GM23248 (cell line): ENCODE measurements at regions not wholly inside any gene's neighbourhood (a gene's known extent, or its start where the extent isn't known, plus 50 kb on each side); places are given as distances from the start of the nearest gene placed in this dataset.

Source experiments
- DNase-seq: peaks from one replicate; pipeline ENCODE4 v3.0.0-alpha.2; 2015
- H2AFZ ChIP-seq: fragments of 200-600 bp; sonication (generic); 2 replicates; pipeline ENCODE4 v1.6.1; 2016; ENCODE audit warnings: antibody characterized with exemption
- H3F3A ChIP-seq: fragments of 200-600 bp; sonication (generic); 2 replicates; pipeline ENCODE4 v1.6.1; 2016; ENCODE audit warnings: mild to moderate bottlenecking, antibody characterized with exemption, mixed run types; ENCODE audit not compliant: insufficient read depth
- H3K27ac ChIP-seq: fragments of 200-600 bp; sonication (generic); 2 replicates; pipeline ENCODE4 v1.5.1; 2016; ENCODE audit warnings: mild to moderate bottlenecking
- H3K27me3 ChIP-seq: fragments of 200-600 bp; sonication (generic); replicated peaks from 2 replicates; pipeline ENCODE4 v1.6.1; 2016; ENCODE audit warnings: mild to moderate bottlenecking; ENCODE audit not compliant: insufficient read depth
- H3K36me3 ChIP-seq: fragments of 200-600 bp; sonication (generic); 2 replicates; pipeline ENCODE4 v1.6.1; 2016; ENCODE audit warnings: low read depth, mild to moderate bottlenecking
- H3K4me1 ChIP-seq: fragments of 200-600 bp; sonication (generic); 2 replicates; pipeline ENCODE4 v1.6.1; 2016; ENCODE audit warnings: mild to moderate bottlenecking; ENCODE audit not compliant: insufficient read depth
- H3K4me2 ChIP-seq: fragments of 200-600 bp; sonication (generic); one replicate; pipeline ENCODE4 v1.6.1; 2016; ENCODE audit warnings: mild to moderate bottlenecking; ENCODE audit not compliant: unreplicated experiment
- H3K4me3 ChIP-seq: fragments of 200-600 bp; sonication (generic); 2 replicates; pipeline ENCODE4 v1.5.1; 2016; ENCODE audit warnings: mild to moderate bottlenecking
- H3K79me2 ChIP-seq: fragments of 200-600 bp; sonication (generic); 2 replicates; pipeline ENCODE4 v1.6.1; 2016; ENCODE audit warnings: mild to moderate bottlenecking; ENCODE audit not compliant: insufficient read depth
- H3K9ac ChIP-seq: fragments of 200-600 bp; sonication (generic); 2 replicates; pipeline ENCODE4 v1.6.1; 2016; ENCODE audit warnings: mild to moderate bottlenecking
- H3K9me2 ChIP-seq: fragments of 200-600 bp; sonication (generic); 2 replicates; pipeline ENCODE4 v1.6.1; 2016; ENCODE audit warnings: mixed run types, mild to moderate bottlenecking, moderate library complexity; ENCODE audit not compliant: insufficient read depth
- H3K9me3 ChIP-seq: fragments of 200-600 bp; sonication (generic); one replicate; pipeline ENCODE4 v1.6.1; 2017; ENCODE audit warnings: low read depth
- H4K20me1 ChIP-seq: fragments of 200-600 bp; sonication (generic); 2 replicates; pipeline ENCODE4 v1.6.0; 2016; ENCODE audit not compliant: insufficient read depth
- EZH2 ChIP-seq: fragments of 200-600 bp; sonication (generic); IDR thresholded peaks from 2 replicates; pipeline ENCODE4 v1.6.1; 2018; ENCODE audit warnings: antibody characterized with exemption, mild to moderate bottlenecking; ENCODE audit not compliant: insufficient read depth, poor library complexity, severe bottlenecking
- EZH2phosphoT487 ChIP-seq: fragments of 200-600 bp; sonication (generic); IDR thresholded peaks from 2 replicates; pipeline ENCODE4 v1.6.1; 2018; ENCODE audit warnings: antibody characterized with exemption, moderate library complexity, mild to moderate bottlenecking, low read depth; ENCODE audit not compliant: insufficient read depth
- WGBS, 2 experiments: methylation state at CpG; one replicate each; pipeline ENCODE4 v1.1.6; 2015 to 2017; ENCODE audit warnings: low lambda C conversion rate in 2 of 2, low coverage in 1 of 2; ENCODE audit errors: missing lambda C conversion rate in 2 of 2; 5-methylcytosine and 5-hydroxymethylcytosine counted together
- in situ Hi-C: fragments of 300-500 bp; cut with MboI; formaldehyde crosslinking; loops from 2 replicates; pipeline ENCODE4 v1.15.0; 2020

DNA sequence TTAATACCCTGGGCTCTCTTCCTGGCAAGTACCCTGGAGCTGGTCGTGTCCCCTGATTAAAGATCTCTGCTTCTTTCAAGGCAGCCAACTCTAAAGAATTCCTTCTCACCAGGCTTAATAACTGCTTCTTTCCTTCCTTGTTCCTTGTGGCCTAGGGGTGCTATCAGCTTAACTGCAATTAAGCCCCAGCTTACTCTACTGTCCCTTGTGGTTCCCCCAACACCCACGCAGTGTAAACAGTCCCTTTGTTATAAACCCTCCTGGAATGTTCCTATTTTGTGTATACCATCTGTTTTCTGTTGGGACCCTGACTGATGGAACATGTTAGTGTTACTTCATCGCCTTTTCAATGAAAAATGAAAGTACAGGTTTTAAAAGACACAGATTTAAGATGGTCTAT is 126.4 kb upstream of the KIRREL3 start:
- Histone ChIP-seq H3K27ac (no peak overlapping the region), H4K20me1 (no peaks in the 10 kb centered on the region), H3K36me3 (no peaks in the 10 kb centered on the region), H3K9me2 (no peaks in the 10 kb centered on the region), H2AFZ (no peak overlapping the region), H3K4me2 (no peak overlapping the region), H3K9me3 (no peaks in the 10 kb centered on the region), H3K9ac (no peak overlapping the region), H3F3A (no peaks in the 10 kb centered on the region), H3K27me3 (peaks cover 88% of the 10 kb centered on the region), H3K4me1 (no peaks in the 10 kb centered on the region), H3K4me3 (no peak overlapping the region), H3K79me2 (no peaks in the 10 kb centered on the region)
- no peak for DNase-seq
- in situ Hi-C loops = no loop called here
- WGBS, 2 experiments = 10 to 12% methylated on average over 3 of the region's 3 CpGs
- TF ChIP-seq EZH2 (no peak), EZH2phosphoT487 (no peak)

DNA sequence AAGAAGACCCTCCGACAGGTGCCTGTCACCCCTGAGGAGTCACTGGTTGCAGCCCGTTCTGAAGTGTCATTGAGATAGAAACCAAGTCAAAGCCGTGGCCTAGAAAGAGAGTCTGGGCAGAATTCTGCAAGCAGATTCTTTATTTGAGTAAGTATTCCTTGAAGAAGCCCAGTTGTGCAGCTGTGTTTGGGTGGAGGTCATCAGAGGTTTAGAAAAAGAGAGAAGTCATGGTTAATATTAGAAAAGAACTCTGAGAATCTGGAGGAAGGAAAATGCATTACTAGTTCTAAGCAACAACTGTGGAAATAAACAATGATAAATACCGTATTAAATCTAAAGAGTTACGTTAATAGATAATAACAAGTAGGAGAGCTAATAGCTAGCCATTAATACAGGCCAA is 118.8 kb upstream of the KIRREL3 start:
- no peaks in the 10 kb centered on the region for H3K9me3 ChIP-seq
- H3K36me3 ChIP-seq = no peaks in the 10 kb centered on the region
- no peak overlapping the region for H3K9ac ChIP-seq
- H3K4me3 ChIP-seq = no peak overlapping the region
- peaks cover 97% of the 10 kb centered on the region for H3K27me3 ChIP-seq
- no peaks in the 10 kb centered on the region for H3K9me2 ChIP-seq
- no peaks in the 10 kb centered on the region for H3F3A ChIP-seq
- 11 to 13% methylated on average over 5 of the region's 5 CpGs for WGBS, 2 experiments
- no peak for DNase-seq
- no peaks in the 10 kb centered on the region for H3K79me2 ChIP-seq
- TF ChIP-seq EZH2 = no peak
- TF ChIP-seq EZH2phosphoT487 = no peak
- H2AFZ ChIP-seq = no peak overlapping the region
- no peak overlapping the region for H3K27ac ChIP-seq
- H3K4me2 ChIP-seq = no peak overlapping the region
- H4K20me1 ChIP-seq = no peaks in the 10 kb centered on the region
- in situ Hi-C loops = no loop called here
- H3K4me1 ChIP-seq = no peaks in the 10 kb centered on the region

DNA sequence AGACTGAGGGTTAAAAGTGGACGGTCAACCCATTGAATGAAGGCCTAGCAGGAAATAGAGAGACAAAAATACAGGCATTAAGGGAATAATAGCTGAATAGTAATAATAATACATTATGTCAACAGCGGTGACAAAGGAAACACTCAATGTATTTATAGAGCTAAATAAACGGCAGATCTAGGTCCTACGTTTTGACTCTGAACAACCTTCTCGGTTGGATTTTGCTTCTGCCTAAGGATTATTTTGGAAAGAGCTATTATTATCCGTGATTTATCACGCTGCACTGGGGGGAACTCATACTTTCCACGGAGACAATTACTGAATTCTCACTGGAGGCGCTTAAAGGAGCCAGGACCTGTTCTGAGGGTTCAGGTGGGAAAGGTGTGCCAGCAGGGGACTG is 118.2 kb upstream of the KIRREL3 start:
- no peaks in the 10 kb centered on the region for H3K4me1 ChIP-seq
- H3K79me2 ChIP-seq = no peaks in the 10 kb centered on the region
- H4K20me1 ChIP-seq = no peaks in the 10 kb centered on the region
- 40 to 42% methylated on average over 9 of the region's 9 CpGs for WGBS, 2 experiments
- H3K36me3 ChIP-seq = no peaks in the 10 kb centered on the region
- no peak overlapping the region for H3K27ac ChIP-seq
- no peak for DNase-seq
- in situ Hi-C loops = no loop called here
- no peak for TF ChIP-seq EZH2
- no peak for TF ChIP-seq EZH2phosphoT487
- H3K4me3 ChIP-seq = no peak overlapping the region
- H3K9me2 ChIP-seq = no peaks in the 10 kb centered on the region
- no peak overlapping the region for H3K4me2 ChIP-seq
- no peak overlapping the region for H3K9ac ChIP-seq
- H3K9me3 ChIP-seq = no peaks in the 10 kb centered on the region
- H2AFZ ChIP-seq = no peak overlapping the region
- H3K27me3 ChIP-seq = peaks cover 97% of the 10 kb centered on the region
- H3F3A ChIP-seq = no peaks in the 10 kb centered on the region

DNA sequence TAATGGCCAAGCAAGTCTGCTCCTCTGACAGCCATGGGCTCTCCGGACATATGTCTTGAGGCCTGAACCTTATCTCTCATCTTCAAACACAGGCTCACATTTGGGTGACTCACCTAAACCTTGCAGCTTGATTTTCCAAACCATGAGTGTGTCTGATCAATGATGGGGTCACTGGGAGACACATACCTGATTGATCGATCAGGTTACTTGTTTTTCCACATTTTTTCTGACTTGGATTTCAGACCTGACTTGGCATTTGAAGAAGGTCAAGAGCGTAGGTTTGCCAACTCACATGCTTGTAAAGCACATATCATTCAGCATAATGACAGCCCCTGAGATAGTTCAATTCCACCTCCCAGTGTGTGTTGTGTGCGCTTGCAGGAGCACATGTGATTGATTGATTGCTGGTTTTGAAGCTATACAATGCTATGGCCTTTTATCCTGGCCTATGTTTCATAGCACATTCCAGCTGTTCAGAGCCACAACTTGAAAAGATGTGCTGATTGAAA is 116.7 kb upstream of the KIRREL3 start:
- Histone ChIP-seq H2AFZ (no peak overlapping the region), H3K79me2 (no peaks in the 10 kb centered on the region), H3K4me1 (no peaks in the 10 kb centered on the region), H3K27ac (no peak overlapping the region), H3F3A (no peaks in the 10 kb centered on the region), H3K4me2 (no peak overlapping the region), H3K4me3 (no peak overlapping the region), H3K27me3 (peaks cover 99% of the 10 kb centered on the region), H3K9ac (no peak overlapping the region), H3K9me2 (no peaks in the 10 kb centered on the region), H4K20me1 (no peaks in the 10 kb centered on the region), H3K9me3 (no peaks in the 10 kb centered on the region), H3K36me3 (no peaks in the 10 kb centered on the region)
- TF ChIP-seq EZH2 (no peak), EZH2phosphoT487 (no peak)
- in situ Hi-C loops = no loop called here
- WGBS, 2 experiments = 7 to 13% methylated on average over 4 of the region's 4 CpGs
- no peak for DNase-seq

DNA sequence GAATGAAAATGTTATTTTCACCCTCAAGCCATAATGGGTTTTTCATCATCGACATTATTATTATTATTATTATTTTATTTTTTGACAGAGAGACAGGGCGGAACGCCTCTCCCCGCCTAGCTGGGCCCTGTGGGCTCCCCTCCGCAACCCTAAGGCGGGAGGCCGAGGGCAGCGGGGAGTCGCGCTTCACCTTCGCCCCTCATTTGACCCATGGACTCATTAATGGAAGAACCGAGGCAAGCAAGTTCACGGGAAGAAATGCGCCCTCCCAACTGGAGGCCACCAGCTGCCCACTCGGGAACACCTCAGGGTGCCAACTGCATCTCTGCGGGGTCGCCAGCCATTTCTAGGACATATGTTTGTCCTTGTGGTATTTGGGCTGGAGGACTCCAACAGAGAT is 115.3 kb upstream of the KIRREL3 start:
- no peaks in the 10 kb centered on the region for H3K4me1 ChIP-seq
- H3F3A ChIP-seq = no peaks in the 10 kb centered on the region
- H4K20me1 ChIP-seq = no peaks in the 10 kb centered on the region
- TF ChIP-seq EZH2phosphoT487 (no peak), EZH2 (no peak)
- H3K4me3 ChIP-seq = no peak overlapping the region
- H3K9me3 ChIP-seq = no peaks in the 10 kb centered on the region
- H3K4me2 ChIP-seq = no peak overlapping the region
- no peak overlapping the region for H2AFZ ChIP-seq
- 59% methylated on average over 17 of the region's 17 CpGs for WGBS, 2 experiments
- no peaks in the 10 kb centered on the region for H3K36me3 ChIP-seq
- no peak overlapping the region for H3K9ac ChIP-seq
- DNase-seq = no peak
- no peaks in the 10 kb centered on the region for H3K9me2 ChIP-seq
- H3K27ac ChIP-seq = no peak overlapping the region
- in situ Hi-C loops = no loop called here
- peaks cover 99% of the 10 kb centered on the region for H3K27me3 ChIP-seq
- H3K79me2 ChIP-seq = no peaks in the 10 kb centered on the region
